ENCODE measurements at regions not wholly inside any gene's neighbourhood (a gene's known extent, or its start where the extent isn't known, plus 50 kb on each side); places are given as distances from the start of the nearest gene placed in this dataset.

GRCh38 chr16:85307552-85308364 is 195.5 kb upstream of the CIBAR2 start (continued):
- TF ChIP-seq ZNF18 (CRISPR knock-in tag; IDR thresholded peaks at IDR 0.05; ENCODE audit: insufficient replicate concordance): no peak
- no peak for TF ChIP-seq MBNL3 (CRISPR knock-in tag; conservative IDR thresholded peaks at IDR 0.05)
- no peak for TF ChIP-seq ARID2 (CRISPR knock-in tag; IDR thresholded peaks at IDR 0.05; ENCODE audit: borderline replicate concordance)
- TF ChIP-seq ZNF232 (CRISPR knock-in tag; IDR thresholded peaks at IDR 0.05; ENCODE audit: borderline replicate concordance): peak; percentile 61
- peak; percentile 82 for TF ChIP-seq ZNF362 (CRISPR knock-in tag; IDR thresholded peaks at IDR 0.05; ENCODE audit: borderline replicate concordance)
- TF ChIP-seq ZNF30 (CRISPR knock-in tag; IDR thresholded peaks at IDR 0.05): no peak
- TF ChIP-seq CHD4 (IDR thresholded peaks at IDR 0.05; ENCODE audit: borderline replicate concordance, low read length): no peak; the same call in 1 of the 2 replicates
- TF ChIP-seq CENPX (CRISPR knock-in tag; IDR thresholded peaks at IDR 0.05): no peak
- peak; percentile 97 for TF ChIP-seq ZNF280D (CRISPR knock-in tag; IDR thresholded peaks at IDR 0.05)
- TF ChIP-seq SP5 (CRISPR knock-in tag; IDR thresholded peaks at IDR 0.05; ENCODE audit: borderline replicate concordance, low read depth): peak; percentile 98
- no peak for TF ChIP-seq SNRNP70 (IDR thresholded peaks at IDR 0.05; ENCODE audit: low read depth, low read length)
- TF ChIP-seq KLF11 (CRISPR knock-in tag; IDR thresholded peaks at IDR 0.05): peak; percentile 67; the same call in 1 of the 2 replicates
- peak; percentile 98 for TF ChIP-seq GATA4 (IDR thresholded peaks at IDR 0.05; ENCODE audit: borderline replicate concordance, low read depth)
- no peak for TF ChIP-seq ZNF17 (CRISPR knock-in tag; IDR thresholded peaks at IDR 0.05)
- peak; percentile 98 for TF ChIP-seq TFE3 (CRISPR knock-in tag; IDR thresholded peaks at IDR 0.05)
- TF ChIP-seq BHLHE40 (IDR thresholded peaks at IDR 0.05; ENCODE audit: low read length): peak; percentile 94
- peak; percentile 99 for TF ChIP-seq TCF7 (IDR thresholded peaks at IDR 0.05; ENCODE audit: low read depth)
- peak; percentile 98 for TF ChIP-seq PATZ1 (CRISPR knock-in tag; IDR thresholded peaks at IDR 0.05)
- TF ChIP-seq TCF7L2 (IDR thresholded peaks at IDR 0.05; ENCODE audit: low read depth, low read length): peak; percentile 96
